Neural cell (in vitro differentiated cells): ENCODE measurements at regions not wholly inside any gene's neighbourhood (a gene's known extent, or its start where the extent isn't known, plus 50 kb on each side); places are given as distances from the start of the nearest gene placed in this dataset.

ENCODE experiments used
- H2AFZ ChIP-seq: fragments of 200-600, 300-800 bp; sonication (generic), shearing (Covaris generic); 2 replicates; pipeline ENCODE4 v1.6.0; 2014; ENCODE audit warnings: low read depth, mild to moderate bottlenecking, antibody characterized with exemption, low read length, moderate library complexity
- H3F3A ChIP-seq: fragments of 200-600 bp; shearing (Covaris generic); 2 replicates; pipeline ENCODE4 v1.6.1; 2016; ENCODE audit warnings: mild to moderate bottlenecking, moderate library complexity, mixed read lengths, antibody characterized with exemption, low read length; ENCODE audit not compliant: insufficient read depth, poor library complexity, severe bottlenecking
- H3K27ac ChIP-seq: fragments of 200-600, 300-800 bp; sonication (generic), shearing (Covaris generic); 2 replicates; pipeline ENCODE4 v1.5.1; 2014; ENCODE audit warnings: mild to moderate bottlenecking, low read length, moderate library complexity
- H3K27me3 ChIP-seq: fragments of 300-800, 200-600 bp; sonication (generic), shearing (Covaris generic); 2 replicates; pipeline ENCODE4 v1.6.0; 2014; ENCODE audit warnings: mild to moderate bottlenecking, low read depth, low read length, moderate library complexity; ENCODE audit not compliant: insufficient read depth
- H3K36me3 ChIP-seq: fragments of 300-800, 200-600 bp; sonication (generic), shearing (Covaris generic); 2 replicates; pipeline ENCODE4 v1.5.1; 2014; ENCODE audit warnings: mild to moderate bottlenecking, antibody characterized with exemption, low read length, moderate library complexity; ENCODE audit not compliant: insufficient read depth
- H3K4me2 ChIP-seq: fragments of 300-800, 200-600 bp; sonication (generic), shearing (Covaris generic); 2 replicates; pipeline ENCODE4 v1.6.0; 2014; ENCODE audit warnings: mild to moderate bottlenecking, low read length
- H3K4me3 ChIP-seq: fragments of 300-800, 200-600 bp; sonication (generic), shearing (Covaris generic); 2 replicates; pipeline ENCODE4 v1.5.1; 2014; ENCODE audit warnings: mild to moderate bottlenecking, low read length, moderate library complexity
- H3K79me2 ChIP-seq: fragments of 200-600 bp; shearing (Covaris generic); replicated peaks from 2 replicates; pipeline ENCODE4 v1.6.0; 2014; ENCODE audit warnings: mild to moderate bottlenecking, low read length, moderate library complexity; ENCODE audit not compliant: insufficient read depth
- H3K9ac ChIP-seq: fragments of 300-800, 200-600 bp; sonication (generic), shearing (Covaris generic); 2 replicates; pipeline ENCODE4 v1.6.1; 2016; ENCODE audit warnings: mild to moderate bottlenecking, low read length, mixed read lengths
- H3K9me2 ChIP-seq: fragments of 200-600 bp; shearing (Covaris generic); 2 replicates; pipeline ENCODE4 v1.6.1; 2016; ENCODE audit warnings: mild to moderate bottlenecking, low read length, mixed read lengths; ENCODE audit not compliant: insufficient read depth
- H3K9me3 ChIP-seq: fragments of 200-600, 300-800 bp; sonication (generic), shearing (Covaris generic); 2 replicates; pipeline ENCODE4 v1.6.1; 2016; ENCODE audit warnings: mild to moderate bottlenecking, mixed run types, low read length, moderate library complexity, mixed read lengths
- H4K20me1 ChIP-seq: fragments of 200-600 bp; shearing (Covaris generic); 2 replicates; pipeline ENCODE4 v1.6.1; 2016; ENCODE audit warnings: mild to moderate bottlenecking, mixed run types; ENCODE audit not compliant: insufficient read depth
- EP300 ChIP-seq: fragments of 450-650 bp; conservative IDR thresholded peaks from 2 replicates; pipeline ENCODE4 v1.6.1; 2014; ENCODE audit warnings: antibody characterized with exemption, mild to moderate bottlenecking, moderate library complexity; ENCODE audit not compliant: poor library complexity, severe bottlenecking
- EZH2 ChIP-seq: fragments of 200-600, 300-800 bp; shearing (Covaris generic), sonication (generic); IDR thresholded peaks from 2 replicates; pipeline ENCODE4 v1.6.1; 2014; ENCODE audit warnings: antibody characterized with exemption, low read length, borderline replicate concordance, mild to moderate bottlenecking; ENCODE audit not compliant: insufficient read depth, poor library complexity, severe bottlenecking
- MXI1 ChIP-seq: fragments of 450-650 bp; conservative IDR thresholded peaks from 2 replicates; pipeline ENCODE4 v1.6.1; 2014; ENCODE audit warnings: antibody characterized with exemption, mild to moderate bottlenecking; ENCODE audit not compliant: poor library complexity, severe bottlenecking
- POLR2AphosphoS5 ChIP-seq: IDR thresholded peaks from 2 replicates; pipeline ENCODE4 v1.6.1; 2012
- RAD21 ChIP-seq: fragments of 450-650 bp; conservative IDR thresholded peaks from 2 replicates; pipeline ENCODE4 v1.6.1; 2014; ENCODE audit warnings: antibody characterized with exemption, mild to moderate bottlenecking, moderate library complexity
- REST ChIP-seq: IDR thresholded peaks from 2 replicates; pipeline ENCODE4 v1.6.1; 2012; ENCODE audit warnings: borderline replicate concordance
- SMC3 ChIP-seq: fragments of 450-650 bp; conservative IDR thresholded peaks from 2 replicates; pipeline ENCODE4 v1.6.1; 2014; ENCODE audit warnings: antibody characterized with exemption, mild to moderate bottlenecking, moderate library complexity; ENCODE audit not compliant: poor library complexity
- TAF1 ChIP-seq: IDR thresholded peaks from 2 replicates; pipeline ENCODE4 v1.6.1; 2012; ENCODE audit warnings: low read depth
- TF ChIP-seq, protein P1 (sequence below): fragments of 450-650 bp; IDR thresholded peaks from 2 replicates; pipeline ENCODE4 v1.5.1; 2014; ENCODE audit warnings: antibody characterized with exemption, mild to moderate bottlenecking, moderate library complexity; ENCODE audit not compliant: poor library complexity, severe bottlenecking

DNA sequence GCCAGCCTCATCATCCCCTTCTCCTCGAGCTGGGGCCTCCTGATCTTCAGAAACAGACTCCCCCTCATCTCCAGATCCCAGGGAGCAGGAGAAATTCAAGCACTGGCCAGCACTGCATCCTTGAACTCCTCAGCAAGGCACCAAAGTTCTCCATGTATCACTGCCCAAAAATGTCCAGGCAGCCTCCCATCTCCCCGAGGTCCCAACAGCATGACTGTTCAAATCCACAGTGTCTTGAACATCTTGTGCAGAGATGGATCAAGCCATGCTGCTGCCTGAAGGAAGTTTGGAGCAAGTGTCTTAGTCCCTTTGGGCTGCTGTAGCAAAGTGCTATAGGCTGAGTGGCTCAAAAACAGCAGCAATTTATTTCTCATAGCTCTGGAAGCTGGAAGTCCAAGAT, 115.5 kb upstream of the GALNT17 start:
- Histone ChIP-seq H4K20me1 (no peaks in the 10 kb centered on the region), H3K9me3 (no peaks in the 10 kb centered on the region), H2AFZ (no peak overlapping the region), H3K9me2 (no peaks in the 10 kb centered on the region), H3K4me2 (no peak overlapping the region), H3K79me2 (no peaks in the 10 kb centered on the region), H3K27ac (no peak overlapping the region), H3K4me3 (no peak overlapping the region), H3K36me3 (no peaks in the 10 kb centered on the region), H3K9ac (no peak overlapping the region), H3F3A (no peaks in the 10 kb centered on the region), H3K27me3 (no peaks in the 10 kb centered on the region)
- TF ChIP-seq MXI1 (no peak), TAF1 (no peak), RAD21 (no peak), POLR2AphosphoS5 (no peak), EP300 (no peak), REST (no peak), EZH2 (no peak), SMC3 (no peak)
- TF ChIP-seq, protein P1, sequence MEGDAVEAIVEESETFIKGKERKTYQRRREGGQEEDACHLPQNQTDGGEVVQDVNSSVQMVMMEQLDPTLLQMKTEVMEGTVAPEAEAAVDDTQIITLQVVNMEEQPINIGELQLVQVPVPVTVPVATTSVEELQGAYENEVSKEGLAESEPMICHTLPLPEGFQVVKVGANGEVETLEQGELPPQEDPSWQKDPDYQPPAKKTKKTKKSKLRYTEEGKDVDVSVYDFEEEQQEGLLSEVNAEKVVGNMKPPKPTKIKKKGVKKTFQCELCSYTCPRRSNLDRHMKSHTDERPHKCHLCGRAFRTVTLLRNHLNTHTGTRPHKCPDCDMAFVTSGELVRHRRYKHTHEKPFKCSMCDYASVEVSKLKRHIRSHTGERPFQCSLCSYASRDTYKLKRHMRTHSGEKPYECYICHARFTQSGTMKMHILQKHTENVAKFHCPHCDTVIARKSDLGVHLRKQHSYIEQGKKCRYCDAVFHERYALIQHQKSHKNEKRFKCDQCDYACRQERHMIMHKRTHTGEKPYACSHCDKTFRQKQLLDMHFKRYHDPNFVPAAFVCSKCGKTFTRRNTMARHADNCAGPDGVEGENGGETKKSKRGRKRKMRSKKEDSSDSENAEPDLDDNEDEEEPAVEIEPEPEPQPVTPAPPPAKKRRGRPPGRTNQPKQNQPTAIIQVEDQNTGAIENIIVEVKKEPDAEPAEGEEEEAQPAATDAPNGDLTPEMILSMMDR, result no peak

GRCh38 chr7:71017602-71018001, 114.3 kb upstream of the GALNT17 start:
- Histone ChIP-seq H3K79me2 (no peaks in the 10 kb centered on the region), H3K36me3 (no peaks in the 10 kb centered on the region), H3K4me2 (no peak overlapping the region), H3K4me3 (no peak overlapping the region), H2AFZ (no peak overlapping the region), H3K9me3 (no peaks in the 10 kb centered on the region), H3F3A (no peaks in the 10 kb centered on the region), H3K27ac (no peak overlapping the region), H3K9me2 (no peaks in the 10 kb centered on the region), H4K20me1 (no peaks in the 10 kb centered on the region), H3K9ac (no peak overlapping the region), H3K27me3 (no peaks in the 10 kb centered on the region)
- TF ChIP-seq RAD21 (no peak), MXI1 (no peak), EP300 (no peak), EZH2 (no peak), POLR2AphosphoS5 (no peak), TAF1 (no peak)
- TF ChIP-seq, protein P1, result no peak
